IMR-90 (cell line): ENCODE measurements at regions not wholly inside any gene's neighbourhood (a gene's known extent, or its start where the extent isn't known, plus 50 kb on each side); places are given as distances from the start of the nearest gene placed in this dataset.

ENCODE experiments used
- ATAC-seq: fragments of 200-7000 bp; cut with Tn5 transposase; 2 replicates; pipeline ENCODE4 v1.9.1; 2020; ENCODE audit warnings: low read depth, mild to moderate bottlenecking, moderate library complexity
- BruUV-seq: library from RNA; stranded (reverse); fragments of 400-500 nt; replicated peaks from 2 replicates; lab custom pipeline; 2021; lab: Mats Ljungman, UMichigan
- CTCF ChIA-PET: fragments of 300-600 bp; formaldehyde crosslinking; extraction: SDS; loops from one replicate; lab custom pipeline; 2021; ENCODE audit warnings: antibody characterized with exemption; lab: Yijun Ruan, JAX
- POLR2A ChIA-PET: fragments of 300-600 bp; sonication (Branson Sonifier 250); formaldehyde crosslinking; loops from one replicate; lab custom pipeline; 2022; ENCODE audit warnings: antibody characterized with exemption; ENCODE audit not compliant: unreplicated experiment; lab: Charles Lee
- DNase-seq: peaks from one replicate; pipeline ENCODE4 v3.0.0; 2013
- H2AFZ ChIP-seq: replicated peaks from 2 replicates; pipeline ENCODE3; 2013; ENCODE audit warnings: low read length, mild to moderate bottlenecking; ENCODE audit not compliant: poor library complexity
- H2AK5ac ChIP-seq: 2 replicates; pipeline ENCODE4 v1.6.1; 2013; ENCODE audit warnings: low read depth, low read length, inconsistent platforms
- H2AK9ac ChIP-seq: replicated peaks from 2 replicates; pipeline ENCODE3; 2013; ENCODE audit warnings: mild to moderate bottlenecking, low read depth, low read length, moderate library complexity; ENCODE audit not compliant: poor library complexity
- H2BK120ac ChIP-seq: 2 replicates; pipeline ENCODE4 v1.6.1; 2013; ENCODE audit warnings: low read depth, low read length, inconsistent platforms
- H2BK15ac ChIP-seq: 3 replicates; pipeline ENCODE4 v1.6.1; 2013; ENCODE audit warnings: low read depth, low read length, inconsistent platforms
- H2BK20ac ChIP-seq: 2 replicates; pipeline ENCODE4 v1.6.1; 2013; ENCODE audit warnings: low read depth, mild to moderate bottlenecking, inconsistent platforms, low read length, moderate library complexity
- H2BK5ac ChIP-seq: 2 replicates; pipeline ENCODE4 v1.6.1; 2013; ENCODE audit warnings: mild to moderate bottlenecking, low read depth, low read length, inconsistent platforms; ENCODE audit not compliant: poor library complexity, severe bottlenecking
- H3K14ac ChIP-seq: replicated peaks from 2 replicates; pipeline ENCODE4 v1.6.1; 2013; ENCODE audit warnings: low read depth, low read length, inconsistent platforms
- H3K18ac ChIP-seq: 2 replicates; pipeline ENCODE4 v1.6.1; 2013; ENCODE audit warnings: low read depth, low read length, control low read depth
- H3K23ac ChIP-seq: 2 replicates; pipeline ENCODE4 v1.6.1; 2013; ENCODE audit warnings: low read depth, low read length, inconsistent platforms
- H3K27ac ChIP-seq: 2 replicates; pipeline ENCODE4 v1.5.1; 2013; ENCODE audit warnings: mild to moderate bottlenecking, control low read depth, low read length; ENCODE audit not compliant: insufficient read depth
- H3K27me3 ChIP-seq: 2 replicates; pipeline ENCODE4 v1.6.1; 2013; ENCODE audit warnings: low read length; ENCODE audit not compliant: control insufficient read depth, insufficient read depth
- H3K36me3 ChIP-seq: 2 replicates; pipeline ENCODE4 v1.6.1; 2013; ENCODE audit warnings: low read length, mixed read lengths; ENCODE audit not compliant: control insufficient read depth, insufficient read depth
- H3K4ac ChIP-seq: 2 replicates; pipeline ENCODE4 v1.6.1; 2013; ENCODE audit warnings: low read depth, low read length, inconsistent platforms
- H3K4me1 ChIP-seq: 2 replicates; pipeline ENCODE4 v1.6.1; 2013; ENCODE audit warnings: low read length, mixed read lengths; ENCODE audit not compliant: control insufficient read depth, insufficient read depth
- H3K4me2 ChIP-seq: 2 replicates; pipeline ENCODE4 v1.6.1; 2013; ENCODE audit warnings: low read depth, mild to moderate bottlenecking, control low read depth, low read length, moderate library complexity
- H3K4me3 ChIP-seq: 2 replicates; pipeline ENCODE4 v1.5.1; 2013; ENCODE audit warnings: low read depth, mild to moderate bottlenecking, control low read depth, low read length, moderate library complexity; ENCODE audit not compliant: insufficient read depth
- H3K56ac ChIP-seq: 2 replicates; pipeline ENCODE4 v1.6.1; 2013; ENCODE audit warnings: low read length, inconsistent platforms; ENCODE audit not compliant: insufficient read depth; ENCODE audit errors: extremely low read depth
- H3K79me1 ChIP-seq, 2 experiments: 2 replicates each; pipeline ENCODE4 v1.6.1; 2013; ENCODE audit warnings: low read length in 2 of 2, inconsistent platforms in 1 of 2, low read depth in 1 of 2
- H3K9ac ChIP-seq: 2 replicates; pipeline ENCODE4 v1.6.1; 2013; ENCODE audit warnings: low read depth, low read length, control low read depth
- H3K9me1 ChIP-seq: 2 replicates; pipeline ENCODE4 v1.6.1; 2013; ENCODE audit warnings: low read length, inconsistent platforms; ENCODE audit not compliant: insufficient read depth
- H3K9me3 ChIP-seq: 2 replicates; pipeline ENCODE4 v1.6.1; 2013; ENCODE audit warnings: low read length; ENCODE audit not compliant: control insufficient read depth, insufficient read depth
- H4K20me1 ChIP-seq: 2 replicates; pipeline ENCODE4 v1.6.1; 2013; ENCODE audit warnings: low read length, inconsistent platforms; ENCODE audit not compliant: insufficient read depth
- H4K5ac ChIP-seq: 2 replicates; pipeline ENCODE4 v1.6.1; 2013; ENCODE audit warnings: mild to moderate bottlenecking, low read depth, low read length, control low read depth
- H4K8ac ChIP-seq, 2 experiments: 2 replicates each; pipeline ENCODE4 v1.6.1; 2013; ENCODE audit warnings: low read depth in 2 of 2, low read length in 2 of 2, control low read depth in 1 of 2, inconsistent platforms in 1 of 2
- H4K91ac ChIP-seq: 2 replicates; pipeline ENCODE4 v1.6.1; 2013; ENCODE audit warnings: low read depth, low read length, inconsistent platforms; ENCODE audit not compliant: insufficient read depth
- BHLHE40 ChIP-seq: fragments of 150-350 bp; IDR thresholded peaks from 2 replicates; pipeline ENCODE4 v1.6.1; 2016; ENCODE audit warnings: mild to moderate bottlenecking, low read depth, low read length
- CEBPB ChIP-seq: IDR thresholded peaks from 2 replicates; pipeline ENCODE4 v1.6.1; 2012; ENCODE audit warnings: low read depth, low read length, improper control_type of control experiment
- FOS ChIP-seq: fragments of 150-350 bp; IDR thresholded peaks from 2 replicates; pipeline ENCODE4 v1.6.1; 2016; ENCODE audit warnings: low read depth, low read length
- MAFK ChIP-seq: IDR thresholded peaks from 2 replicates; pipeline ENCODE4 v1.6.1; 2012; ENCODE audit warnings: low read depth, low read length, improper control_type of control experiment
- NFE2L2 ChIP-seq: fragments of 150-350 bp; IDR thresholded peaks from 2 replicates; pipeline ENCODE4 v1.6.1; 2016; ENCODE audit warnings: low read depth, mild to moderate bottlenecking, low read length
- POLR2A ChIP-seq: IDR thresholded peaks from 2 replicates; pipeline ENCODE4 v1.6.1; 2012; ENCODE audit warnings: mild to moderate bottlenecking, low read depth, low read length
- WGBS, 2 experiments: methylation state at CpG; one replicate each; pipeline versions ENCODE4 v1.1.5 to v1.1.7; 2013; ENCODE audit warnings: missing lambda C conversion rate in 2 of 2; ENCODE audit not compliant: insufficient read length in 1 of 2; ENCODE audit errors: extremely low coverage in 2 of 2; 5-methylcytosine and 5-hydroxymethylcytosine counted together
- dilution Hi-C: fragments of 300-500 bp; cut with HindIII; formaldehyde crosslinking; loops from one replicate; pipeline ENCODE4 v1.14.3; 2018; ENCODE audit warnings: low sequenced_read_pairs; ENCODE audit not compliant: unreplicated experiment
- in situ Hi-C: fragments of 300-500 bp; cut with MboI; formaldehyde crosslinking; loops from 3 replicates; pipeline ENCODE4 v1.14.3; 2019; ENCODE audit warnings: low sequenced_read_pairs, inconsistent platforms, mixed read lengths
- intact Hi-C: fragments of 100-400 bp; cut with micrococcal nuclease; formaldehyde crosslinking; loops from 2 replicates; pipeline ENCODE4 v1.10.0; 2022

DNA sequence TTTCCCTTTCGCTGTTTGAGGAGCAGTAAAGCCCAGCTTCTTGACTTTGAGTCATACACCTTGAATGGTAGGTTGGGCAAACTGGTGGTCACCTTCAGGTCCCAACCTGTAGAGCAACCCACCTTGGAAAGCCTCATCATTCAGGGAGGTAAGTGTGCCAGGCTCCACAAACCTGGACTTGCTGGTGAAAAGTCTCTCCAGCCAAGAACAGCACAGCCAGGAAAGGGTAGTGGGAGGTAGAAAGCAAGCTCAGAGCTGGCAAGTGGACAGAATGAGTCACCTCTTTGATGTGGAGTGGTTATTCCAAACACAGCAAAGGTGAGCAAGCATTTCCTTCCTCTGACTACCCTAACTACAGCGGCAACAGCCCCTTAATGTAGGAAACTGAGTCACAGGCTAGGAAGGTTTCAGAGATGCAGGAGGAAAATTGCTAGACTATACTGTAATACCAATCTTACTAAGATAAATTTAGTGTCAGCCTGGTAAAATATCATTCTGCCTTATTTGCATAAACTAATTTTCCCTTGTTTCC is 117.5 kb upstream of the MTAP start:
- no CpG with 5 or more reads among the region's 2 CpGs for WGBS, 2 experiments
- Histone ChIP-seq H3K9ac (no peak overlapping the region), H3K23ac (peak overlapping the region; percentile 81), H2BK120ac (peak overlapping the region; percentile 85), H3K4me3 (no peak overlapping the region), H3K4ac (peak overlapping the region; percentile 88), H2AFZ (no peak overlapping the region), H3K4me2 (no peak overlapping the region), H3K4me1 (peaks cover 33% of the 10 kb centered on the region), H3K56ac (peak overlapping the region; percentile 43; the same call in 1 of the 2 replicates), H3K9me3 (no peaks in the 10 kb centered on the region), H4K20me1 (no peaks in the 10 kb centered on the region), H3K9me1 (peaks cover 20% of the 10 kb centered on the region), H4K8ac (peak overlapping the region; percentile 55 to 61; a peak in 3 of 4 replicates), H2BK20ac (peak overlapping the region; percentile 86), H3K27me3 (no peaks in the 10 kb centered on the region), H3K18ac (peak overlapping the region; percentile 15; the same call in 1 of the 2 replicates), H2AK5ac (peak overlapping the region; percentile 79), H2BK5ac (peak overlapping the region; percentile 64), H3K14ac (peak overlapping the region; percentile 47; the same call in 1 of the 2 replicates), H3K36me3 (no peaks in the 10 kb centered on the region), H4K91ac (peak overlapping the region; percentile 79; the same call in 1 of the 2 replicates), H3K27ac (no peak overlapping the region; the same call in 1 of the 2 replicates), H4K5ac (no peak overlapping the region; the same call in 1 of the 2 replicates), H2AK9ac (no peak overlapping the region), H3K79me1 (peaks cover 3 to 14% of the 10 kb centered on the region in 2 experiments; a peak in 2 of 4 replicates), H2BK15ac (peak overlapping the region; percentile 90; the same call in 2 of the 3 replicates)
- DNase-seq (peak; percentile 87), ATAC-seq (0 out of 2 replicates have a peak, but pooled peaks have one; percentile 6)
- no peak; the same call in 1 of the 2 replicates for TF ChIP-seq NFE2L2
- peak; percentile 39; the same call in 1 of the 2 replicates for TF ChIP-seq CEBPB
- TF ChIP-seq BHLHE40 = peak; percentile 18; the same call in 1 of the 2 replicates
- TF ChIP-seq FOS = peak; percentile 79
- TF ChIP-seq MAFK = peak; percentile 45; the same call in 1 of the 2 replicates
- TF ChIP-seq POLR2A = no peak
- dilution Hi-C loops (no loop called here), intact Hi-C loops (loop anchor here (5.0 kb wide), 1 partner anchor 102 kb away; no protein-coding TSS in a partner anchor), in situ Hi-C loops (loop anchor here (5.0 to 25.0 kb wide), 2 partner anchors 102 to 128 kb away; no protein-coding TSS in a partner anchor)
- no TSS peak for BruUV-seq
- POLR2A ChIA-PET = no interaction called here
- CTCF ChIA-PET = no interaction called here
